WTC11 (cell line): ENCODE measurements at regions not wholly inside any gene's neighbourhood (a gene's known extent, or its start where the extent isn't known, plus 50 kb on each side); places are given as distances from the start of the nearest gene placed in this dataset.
A peak's percentile ranks its signal among the peaks of the same experiment; 100 is the strongest.

Experiments used
- ATAC-seq: fragments of 200-7000 bp; cut with Tn5 transposase; 2 replicates; pipeline ENCODE4 v1.10.0; 2021; ENCODE audit warnings: mild to moderate bottlenecking, moderate library complexity
- CTCF ChIA-PET: fragments of 300-600 bp; sonication (Branson Sonifier 250); formaldehyde crosslinking; loops from one replicate; lab custom pipeline; 2021; ENCODE audit warnings: antibody characterized with exemption; lab: Charles Lee
- POLR2A ChIA-PET: fragments of 350-600 bp; sonication (Branson Sonifier 250); formaldehyde crosslinking; loops from one replicate; lab custom pipeline; 2021; ENCODE audit warnings: antibody characterized with exemption; lab: Charles Lee
- DNase-seq: peaks from one replicate; pipeline ENCODE4 v3.0.0; 2021; ENCODE audit warnings: low spot score
- H3K27ac Mint-ChIP-seq: 2 replicates; pipeline ENCODE4 v1.8.0; 2021; ENCODE audit warnings: mixed read lengths
- H3K27me3 Mint-ChIP-seq: 2 replicates; pipeline ENCODE4 v1.8.0; 2021; ENCODE audit warnings: low read depth, mild to moderate bottlenecking, moderate library complexity, mixed read lengths
- H3K36me3 Mint-ChIP-seq: 2 replicates; pipeline ENCODE4 v1.8.0; 2021; ENCODE audit warnings: mixed read lengths
- H3K4me1 Mint-ChIP-seq: 2 replicates; pipeline ENCODE4 v1.8.0; 2022; ENCODE audit warnings: mixed read lengths
- H3K4me3 Mint-ChIP-seq: 2 replicates; pipeline ENCODE4 v1.8.0; 2021; ENCODE audit warnings: mild to moderate bottlenecking, moderate library complexity, mixed read lengths
- H3K9me3 Mint-ChIP-seq: 2 replicates; pipeline ENCODE4 v1.8.0; 2021; ENCODE audit warnings: mixed read lengths
- E2F1 ChIP-seq: sonication (generic); formaldehyde crosslinking; IDR thresholded peaks from 2 replicates; pipeline ENCODE4 v1.8.0; 2022; ENCODE audit warnings: mild to moderate bottlenecking, missing genetic modification reagents
- ESRRA ChIP-seq: sonication (generic); formaldehyde crosslinking; IDR thresholded peaks from 2 replicates; pipeline ENCODE4 v1.8.1; 2022; ENCODE audit warnings: mild to moderate bottlenecking, missing genetic modification reagents, borderline replicate concordance
- FOXP1 ChIP-seq: sonication (generic); formaldehyde crosslinking; IDR thresholded peaks from 2 replicates; pipeline ENCODE4 v1.8.0; 2022; ENCODE audit warnings: missing genetic modification reagents, mild to moderate bottlenecking, moderate library complexity, borderline replicate concordance
- JAZF1 ChIP-seq: fragments of 250-450 bp; sonication (Bioruptor Pico); IDR thresholded peaks from 2 replicates; pipeline ENCODE4 v1.9.0; 2021; ENCODE audit warnings: moderate library complexity, mild to moderate bottlenecking, inconsistent platforms
- MAX ChIP-seq: sonication (generic); formaldehyde crosslinking; IDR thresholded peaks from 2 replicates; pipeline ENCODE4 v1.8.0; 2022; ENCODE audit warnings: mild to moderate bottlenecking, missing genetic modification reagents
- NFE2L1 ChIP-seq: sonication (generic); formaldehyde crosslinking; IDR thresholded peaks from 2 replicates; pipeline ENCODE4 v1.8.1; 2023; ENCODE audit warnings: missing genetic modification reagents
- NR2C2 ChIP-seq: sonication (generic); formaldehyde crosslinking; IDR thresholded peaks from 2 replicates; pipeline ENCODE4 v1.8.0; 2022; ENCODE audit warnings: mild to moderate bottlenecking, missing genetic modification reagents
- PRDM15 ChIP-seq: sonication (generic); formaldehyde crosslinking; IDR thresholded peaks from 2 replicates; pipeline ENCODE4 v1.8.0; 2022; ENCODE audit warnings: missing genetic modification reagents
- SMAD4 ChIP-seq: sonication (generic); formaldehyde crosslinking; IDR thresholded peaks from 2 replicates; pipeline ENCODE4 v1.8.0; 2022; ENCODE audit warnings: mild to moderate bottlenecking, missing genetic modification reagents
- SOX15 ChIP-seq: fragments of 250-450 bp; sonication (Bioruptor Pico); IDR thresholded peaks from 2 replicates; pipeline ENCODE4 v1.9.0; 2021; ENCODE audit warnings: mild to moderate bottlenecking
- TP53 ChIP-seq: sonication (generic); formaldehyde crosslinking; IDR thresholded peaks from 2 replicates; pipeline ENCODE4 v1.8.1; 2023; ENCODE audit warnings: mild to moderate bottlenecking, missing genetic modification reagents
- ZBTB43 ChIP-seq: sonication (generic); formaldehyde crosslinking; IDR thresholded peaks from 2 replicates; pipeline ENCODE4 v1.8.1; 2023; ENCODE audit warnings: mild to moderate bottlenecking, missing genetic modification reagents
- ZNF121 ChIP-seq: sonication (generic); formaldehyde crosslinking; IDR thresholded peaks from 2 replicates; pipeline ENCODE4 v1.8.0; 2023; ENCODE audit warnings: missing genetic modification reagents
- ZNF219 ChIP-seq: sonication (generic); formaldehyde crosslinking; IDR thresholded peaks from 2 replicates; pipeline ENCODE4 v1.8.0; 2023; ENCODE audit warnings: missing genetic modification reagents, mild to moderate bottlenecking, borderline replicate concordance
- ZNF425 ChIP-seq: fragments of 250-450 bp; sonication (Bioruptor Pico); conservative IDR thresholded peaks from 2 replicates; pipeline ENCODE4 v1.9.0; 2021; ENCODE audit warnings: mild to moderate bottlenecking
- ZSCAN18 ChIP-seq: fragments of 250-450 bp; sonication (Bioruptor Pico); IDR thresholded peaks from 2 replicates; pipeline ENCODE4 v2.1.2; 2022; ENCODE audit warnings: mild to moderate bottlenecking, moderate library complexity
- TF ChIP-seq, protein P1 (sequence below): fragments of 250-450 bp; sonication (Bioruptor Pico); IDR thresholded peaks from 2 replicates; pipeline ENCODE4 v1.9.0; 2021; ENCODE audit warnings: mild to moderate bottlenecking
- TF ChIP-seq, protein P2 (sequence below): sonication (generic); formaldehyde crosslinking; IDR thresholded peaks from 2 replicates; pipeline ENCODE4 v1.8.1; 2022; ENCODE audit warnings: low read depth, missing genetic modification reagents, borderline replicate concordance

- TF ChIP-seq NR2C2 (CRISPR knock-in tag): no peak
- no peak for TF ChIP-seq FOXP1
These were observed 220.0 kb downstream of the INSC start (continued) for GRCh38 chr11:15334766-15335165.

- CTCF ChIA-PET: no interaction called here
- no peak for TF ChIP-seq NFE2L1 (CRISPR knock-in tag)
- no peak for TF ChIP-seq ZNF425 (CRISPR knock-in tag)
- TF ChIP-seq SOX15 (CRISPR knock-in tag): no peak
- no peak for TF ChIP-seq TP53 (CRISPR knock-in tag)
- no peak for TF ChIP-seq ZNF219 (CRISPR knock-in tag)
- no peak for TF ChIP-seq PRDM15 (CRISPR knock-in tag)
- TF ChIP-seq, protein P1, sequence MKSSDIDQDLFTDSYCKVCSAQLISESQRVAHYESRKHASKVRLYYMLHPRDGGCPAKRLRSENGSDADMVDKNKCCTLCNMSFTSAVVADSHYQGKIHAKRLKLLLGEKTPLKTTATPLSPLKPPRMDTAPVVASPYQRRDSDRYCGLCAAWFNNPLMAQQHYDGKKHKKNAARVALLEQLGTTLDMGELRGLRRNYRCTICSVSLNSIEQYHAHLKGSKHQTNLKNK (CRISPR knock-in tag): no peak
- no peak for TF ChIP-seq ZBTB43
- TF ChIP-seq JAZF1 (CRISPR knock-in tag): no peak
- no peak for TF ChIP-seq MAX
- no peak for TF ChIP-seq ZSCAN18 (CRISPR knock-in tag)
- TF ChIP-seq ESRRA: no peak
- no peak for TF ChIP-seq ZNF121 (CRISPR knock-in tag)
- no peak for TF ChIP-seq SMAD4 (CRISPR knock-in tag)
- no peak for TF ChIP-seq E2F1 (CRISPR knock-in tag)
- TF ChIP-seq, protein P2, sequence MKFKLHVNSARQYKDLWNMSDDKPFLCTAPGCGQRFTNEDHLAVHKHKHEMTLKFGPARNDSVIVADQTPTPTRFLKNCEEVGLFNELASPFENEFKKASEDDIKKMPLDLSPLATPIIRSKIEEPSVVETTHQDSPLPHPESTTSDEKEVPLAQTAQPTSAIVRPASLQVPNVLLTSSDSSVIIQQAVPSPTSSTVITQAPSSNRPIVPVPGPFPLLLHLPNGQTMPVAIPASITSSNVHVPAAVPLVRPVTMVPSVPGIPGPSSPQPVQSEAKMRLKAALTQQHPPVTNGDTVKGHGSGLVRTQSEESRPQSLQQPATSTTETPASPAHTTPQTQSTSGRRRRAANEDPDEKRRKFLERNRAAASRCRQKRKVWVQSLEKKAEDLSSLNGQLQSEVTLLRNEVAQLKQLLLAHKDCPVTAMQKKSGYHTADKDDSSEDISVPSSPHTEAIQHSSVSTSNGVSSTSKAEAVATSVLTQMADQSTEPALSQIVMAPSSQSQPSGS: no peak
- TF ChIP-seq, all 79 proteins: peak for 0
- POLR2A ChIA-PET: no interaction called here
- no peak overlapping the region for H3K27ac Mint-ChIP-seq
- H3K4me1 Mint-ChIP-seq: peaks cover 15% of the 10 kb centered on the region
- ATAC-seq (peak; percentile 87), DNase-seq (peak; percentile 12)
- H3K27me3 Mint-ChIP-seq: peaks cover 3% of the 10 kb centered on the region; the same call in 1 of the 2 replicates
- H3K9me3 Mint-ChIP-seq: peaks cover 32% of the 10 kb centered on the region
- no peak overlapping the region for H3K4me3 Mint-ChIP-seq
- peaks cover 26% of the 10 kb centered on the region for H3K36me3 Mint-ChIP-seq
These were observed 221.3 kb downstream of the INSC start for GRCh38 chr11:15336021-15336420.
